T-helper 9 cell (primary cell): ENCODE measurements at regions not wholly inside any gene's neighbourhood (a gene's known extent, or its start where the extent isn't known, plus 50 kb on each side); places are given as distances from the start of the nearest gene placed in this dataset.
"Not testable (repeated sequence)": the region's sequence is repeated elsewhere in the genome, so short reads cannot be mapped to it uniquely, and the experiment has no call there.

Source experiments
- DNase-seq: peaks from one replicate; pipeline ENCODE4 v3.0.0-alpha.2; 2020

DNA sequence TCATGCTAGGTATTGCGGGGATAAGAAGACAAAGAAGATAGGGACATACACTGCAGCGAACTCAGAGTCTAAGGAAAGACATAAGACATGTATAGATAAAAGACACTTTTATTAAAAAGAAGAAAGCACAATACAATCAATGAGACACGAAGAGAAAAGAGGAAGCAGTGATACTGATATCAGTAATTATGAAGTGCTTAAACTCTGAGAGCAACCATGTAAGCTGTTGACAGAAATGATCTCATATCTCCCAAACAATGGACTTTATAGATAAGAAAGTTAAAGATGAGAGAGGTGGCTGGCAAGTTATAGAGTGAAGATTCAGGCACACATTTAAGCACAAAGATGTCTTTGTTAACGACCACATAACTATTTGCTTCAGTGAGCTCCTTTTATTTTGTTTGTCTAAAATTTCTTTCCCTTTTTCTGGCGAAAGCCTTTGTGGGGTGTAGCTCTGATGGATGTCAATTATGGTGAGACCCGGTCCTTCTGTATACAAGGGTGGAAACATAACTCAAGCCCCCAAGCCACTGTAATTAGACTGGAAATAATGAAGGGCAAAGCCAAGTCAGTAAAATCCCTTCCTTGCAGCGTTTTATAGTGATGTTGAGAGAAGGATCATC is 818.0 kb upstream of the SLC10A2 start:
- no peak for DNase-seq

- no peak for DNase-seq
Measured at GRCh38 chr13:103883698-103884097, 817.5 kb upstream of the SLC10A2 start.

DNA sequence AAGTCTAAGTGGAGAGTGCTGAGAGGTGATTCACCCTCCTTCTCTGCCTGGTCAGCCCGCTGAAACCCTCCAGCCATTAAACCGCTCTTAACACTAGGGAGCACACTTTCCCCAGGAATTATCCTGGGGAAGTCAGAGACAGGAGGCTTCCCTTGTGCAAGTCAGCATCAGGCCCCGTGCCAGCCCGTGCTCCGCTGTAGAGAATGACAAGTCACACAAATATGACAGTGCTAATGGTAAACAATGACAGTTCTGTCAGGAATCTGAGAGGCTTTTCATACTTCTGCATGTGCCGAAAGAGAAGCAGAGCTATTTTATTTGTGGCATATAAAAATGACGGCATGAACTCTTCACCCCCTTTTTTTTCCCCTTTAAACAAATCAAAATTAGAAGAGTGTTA is 816.9 kb upstream of the SLC10A2 start:
- DNase-seq, result no peak

DNA sequence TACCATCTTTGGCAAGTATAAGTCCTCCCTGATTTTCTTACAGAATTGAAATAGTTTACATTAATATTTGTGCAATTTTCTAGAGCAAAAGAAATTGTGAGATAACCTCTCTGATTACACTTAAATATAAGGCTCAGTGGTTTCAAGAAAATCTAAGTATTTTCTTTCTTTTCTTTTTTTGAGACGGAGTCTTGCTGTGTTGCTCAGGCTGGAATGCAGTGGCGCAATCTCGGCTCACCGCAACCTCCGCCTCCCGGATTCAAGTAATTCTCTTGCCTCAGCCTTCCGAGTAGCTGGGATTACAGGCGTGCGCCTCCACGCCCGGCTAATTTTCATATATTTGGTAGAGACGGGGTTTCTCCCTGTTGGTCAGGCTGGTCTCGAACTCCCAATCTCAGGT is 813.9 kb upstream of the SLC10A2 start:
- not testable (repeated sequence) for DNase-seq

- DNase-seq, result no peak
Measured at GRCh38 chr13:103878891-103879605, 812.8 kb upstream of the SLC10A2 start.

- DNase-seq, result no peak
Measured at GRCh38 chr13:103876571-103876970, 810.4 kb upstream of the SLC10A2 start.

DNA sequence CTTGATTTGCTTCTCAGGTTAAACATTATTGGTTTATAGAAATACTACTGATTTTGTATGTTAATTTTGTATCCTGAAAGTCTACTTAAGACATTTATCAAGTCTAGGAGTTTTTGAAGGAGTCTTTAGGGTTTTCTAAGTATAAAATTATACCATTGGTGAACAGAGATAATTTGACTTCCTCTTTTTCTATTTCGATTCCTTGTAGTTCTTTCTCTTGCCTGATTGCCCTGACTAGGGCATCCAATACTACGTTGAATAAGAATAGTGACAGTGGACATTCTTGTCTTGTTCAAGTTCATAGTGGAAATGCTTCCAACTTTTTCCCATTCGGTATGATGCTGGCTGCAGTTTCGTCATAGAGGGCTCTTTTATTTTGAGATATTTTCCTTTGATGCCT is 807.5 kb upstream of the SLC10A2 start:
- DNase-seq, result no peak

DNA sequence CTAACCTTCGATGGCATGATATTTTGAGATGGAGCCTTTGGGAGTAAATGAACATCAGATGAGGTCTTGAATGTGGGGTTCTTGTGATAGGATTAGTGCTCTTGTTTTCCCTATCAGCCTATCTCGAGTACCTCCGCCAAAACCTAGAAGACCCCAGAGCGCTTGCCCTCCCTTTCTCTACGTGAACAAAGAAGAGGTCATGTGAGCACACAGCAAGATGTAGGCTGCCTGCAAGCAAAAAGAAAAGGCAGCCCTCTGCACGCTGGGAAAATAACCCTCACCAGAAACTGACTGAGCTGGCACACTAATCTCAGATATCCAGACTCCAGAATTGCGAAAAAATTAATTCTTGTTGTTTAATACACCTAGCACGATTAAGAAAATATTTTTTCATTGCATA is 799.8 kb upstream of the SLC10A2 start:
- DNase-seq, result no peak

- no peak for DNase-seq
Measured at GRCh38 chr13:103862525-103862924, 796.3 kb upstream of the SLC10A2 start.

DNA sequence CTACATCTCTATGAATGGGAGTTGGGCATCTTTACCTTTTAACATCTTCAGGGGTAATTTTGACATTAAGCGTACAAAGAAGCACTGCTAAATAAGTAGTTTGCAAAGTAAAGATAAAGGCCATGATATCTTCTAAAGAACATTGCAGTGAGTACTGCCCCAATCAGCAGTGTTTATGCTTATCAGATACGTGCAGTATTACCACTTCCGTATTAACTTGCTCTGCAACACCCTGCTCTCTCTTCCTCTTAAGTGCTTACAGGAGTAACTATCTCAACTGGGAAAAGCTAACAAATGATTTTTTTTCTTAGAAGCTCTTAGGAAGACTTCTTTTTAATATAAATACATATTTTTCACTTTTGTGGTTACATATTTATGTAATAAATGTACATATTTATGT is 793.7 kb upstream of the SLC10A2 start:
- DNase-seq, result no peak

GRCh38 chr13:103852036-103852435 is 785.8 kb upstream of the SLC10A2 start:
- DNase-seq, result no peak

DNA sequence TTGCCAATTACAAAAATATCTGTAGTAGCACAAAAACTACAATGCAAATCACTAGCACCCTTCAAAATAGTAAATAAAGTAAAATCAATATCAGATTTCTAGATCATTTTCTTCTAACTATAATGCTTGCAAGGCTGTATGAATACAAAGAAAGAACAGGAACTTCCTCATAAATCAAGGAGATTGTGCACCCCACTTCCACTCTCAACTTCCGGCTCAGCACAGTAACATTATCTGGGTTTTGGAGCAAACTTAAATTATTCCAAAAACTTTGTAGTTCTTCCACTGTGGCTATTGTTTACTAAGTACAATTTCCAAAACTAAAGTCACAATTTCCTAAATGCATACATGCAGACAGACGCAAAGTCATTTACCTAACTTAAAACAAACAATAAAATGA is 778.3 kb upstream of the SLC10A2 start:
- DNase-seq, result no peak

- DNase-seq, result no peak
Measured at GRCh38 chr13:103839460-103839859, 773.2 kb upstream of the SLC10A2 start.

- no peak for DNase-seq
Measured at GRCh38 chr13:103835052-103835451, 768.8 kb upstream of the SLC10A2 start.

GRCh38 chr13:103833294-103833852 is 767.2 kb upstream of the SLC10A2 start:
- DNase-seq, result no peak

GRCh38 chr13:103815619-103816018 is 749.4 kb upstream of the SLC10A2 start:
- no peak for DNase-seq

DNA sequence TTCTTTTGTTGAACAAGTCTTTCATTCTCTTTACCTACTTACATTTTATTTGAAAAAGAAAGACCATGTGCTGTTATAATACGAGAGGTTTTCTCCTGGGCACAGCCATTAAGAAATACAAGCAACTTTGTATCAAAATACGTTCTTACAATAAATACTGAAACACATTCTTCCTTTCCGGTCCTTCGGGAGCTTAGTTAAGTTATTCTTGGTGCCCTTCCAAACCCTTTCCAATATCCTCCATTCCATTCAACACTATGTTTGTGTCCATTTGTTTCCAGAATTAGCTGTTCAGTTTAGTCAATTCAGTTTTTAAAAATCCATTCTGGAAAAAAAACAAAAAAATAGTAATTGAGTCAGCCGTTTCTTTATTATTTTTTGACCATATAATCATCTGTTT is 746.8 kb upstream of the SLC10A2 start:
- DNase-seq, result no peak

- no peak for DNase-seq
Measured at GRCh38 chr13:103812558-103812957, 746.3 kb upstream of the SLC10A2 start.

- DNase-seq, result no peak
Measured at GRCh38 chr13:103810026-103810425, 743.8 kb upstream of the SLC10A2 start.

DNA sequence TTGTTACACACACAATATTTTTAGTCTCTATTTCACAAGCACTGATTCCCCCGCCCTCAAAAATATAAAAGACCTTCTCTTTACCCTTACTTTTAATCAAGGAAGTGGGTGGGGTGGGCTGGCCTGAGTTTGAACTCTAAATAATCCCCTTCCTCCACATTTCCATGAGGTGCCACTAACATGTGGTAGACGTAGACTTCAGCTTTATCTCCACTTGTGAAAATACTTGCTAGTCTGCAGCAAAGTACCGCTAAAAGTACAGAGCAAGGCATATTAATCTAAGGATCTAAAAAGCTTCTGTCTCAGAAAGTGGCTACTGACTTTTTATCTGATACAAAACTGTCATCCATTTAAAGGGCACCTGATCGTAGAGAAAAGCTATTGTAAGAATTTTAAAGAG is 739.6 kb upstream of the SLC10A2 start:
- no peak for DNase-seq

DNA sequence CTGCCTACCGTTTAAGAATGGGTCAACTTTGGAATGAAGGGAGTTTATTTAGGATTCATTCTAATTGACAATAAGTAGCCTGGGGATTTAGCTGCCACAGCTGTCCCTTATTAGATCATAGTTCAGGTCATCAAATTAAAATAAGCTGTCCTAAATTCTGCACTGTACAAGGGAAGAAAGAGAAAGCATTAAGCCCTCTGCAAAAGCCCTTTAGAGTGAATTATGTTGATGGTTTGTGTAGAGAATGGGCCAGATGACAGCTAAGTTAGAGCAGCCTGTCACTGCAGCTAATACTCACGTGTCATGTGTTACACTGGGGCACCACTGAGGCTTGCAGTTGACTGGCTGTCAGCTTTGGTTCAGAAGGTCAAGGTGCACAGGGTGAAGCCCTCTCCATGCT is 737.1 kb upstream of the SLC10A2 start:
- no peak for DNase-seq

- no peak for DNase-seq
Measured at GRCh38 chr13:103799028-103799427, 732.8 kb upstream of the SLC10A2 start.

- no peak for DNase-seq
Measured at GRCh38 chr13:103795892-103796478, 729.8 kb upstream of the SLC10A2 start.

GRCh38 chr13:103794526-103794925 is 728.3 kb upstream of the SLC10A2 start:
- DNase-seq, result no peak
